ENCODE measurements at regions not wholly inside any gene's neighbourhood (a gene's known extent, or its start where the extent isn't known, plus 50 kb on each side); places are given as distances from the start of the nearest gene placed in this dataset.

DNA sequence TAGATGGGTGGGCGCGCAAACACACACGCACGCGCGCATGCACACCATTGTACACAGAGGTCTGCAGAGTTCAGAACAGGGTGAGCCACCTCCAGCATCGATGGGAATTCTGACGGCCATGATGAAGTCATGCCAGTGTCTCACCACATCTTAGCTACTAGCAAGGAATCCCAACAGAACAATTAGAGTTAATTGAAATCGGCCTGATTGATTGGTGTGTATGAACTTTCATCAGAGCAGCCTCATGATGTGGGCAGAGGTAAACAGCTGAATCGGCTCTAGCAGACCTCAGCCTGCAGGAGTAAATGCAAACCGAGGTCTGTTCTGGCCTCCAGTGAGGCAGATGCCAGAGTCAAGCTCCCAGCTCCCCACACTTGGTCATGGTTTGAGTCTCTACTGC lies 200.6 kb downstream of the CBLN1 start:
- no peak for DNase-seq (ENCODE audit: low read depth in 2 of 2)

DNA sequence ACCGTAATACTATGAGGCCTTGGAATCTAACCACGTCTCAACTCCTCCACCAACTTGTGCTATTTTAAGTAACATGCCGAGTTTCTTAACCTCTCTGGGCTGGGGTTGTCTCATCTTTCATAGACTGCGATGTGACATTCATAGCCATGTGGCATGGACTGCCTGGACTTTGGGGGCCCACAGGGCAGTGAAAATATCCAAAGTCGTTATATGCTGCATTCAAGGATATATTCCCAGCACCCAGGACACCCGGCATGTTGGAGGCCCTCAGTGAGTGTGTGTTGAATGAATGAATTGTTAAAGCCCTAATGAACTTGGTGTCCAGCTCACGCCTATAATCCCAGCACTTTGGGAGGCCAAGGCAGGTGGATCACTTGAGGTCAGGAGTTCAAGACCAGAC lies 203.1 kb downstream of the CBLN1 start:
- no peak for DNase-seq (ENCODE audit: low read depth in 2 of 2)

DNA sequence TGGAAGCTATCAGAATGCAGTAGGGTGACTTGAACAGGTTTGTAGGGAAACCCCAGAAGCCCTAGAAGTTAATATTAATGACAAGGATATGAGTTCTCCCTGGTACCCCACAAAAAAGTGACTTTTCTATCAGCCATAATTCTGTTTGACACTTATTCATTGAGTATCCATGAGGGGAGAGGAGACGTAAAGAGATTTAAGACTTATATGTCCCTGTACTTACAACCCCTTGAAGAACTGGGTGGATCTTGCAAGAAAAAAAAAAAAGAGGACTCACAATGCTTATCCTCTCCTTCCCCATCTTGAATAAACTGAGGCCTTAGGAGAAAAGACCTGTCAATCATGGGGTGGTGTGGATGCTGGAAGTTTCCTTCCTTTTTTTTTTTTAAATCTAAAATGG lies 203.5 kb downstream of the CBLN1 start:
- DNase-seq (ENCODE audit: low read depth in 2 of 2): no peak

DNA sequence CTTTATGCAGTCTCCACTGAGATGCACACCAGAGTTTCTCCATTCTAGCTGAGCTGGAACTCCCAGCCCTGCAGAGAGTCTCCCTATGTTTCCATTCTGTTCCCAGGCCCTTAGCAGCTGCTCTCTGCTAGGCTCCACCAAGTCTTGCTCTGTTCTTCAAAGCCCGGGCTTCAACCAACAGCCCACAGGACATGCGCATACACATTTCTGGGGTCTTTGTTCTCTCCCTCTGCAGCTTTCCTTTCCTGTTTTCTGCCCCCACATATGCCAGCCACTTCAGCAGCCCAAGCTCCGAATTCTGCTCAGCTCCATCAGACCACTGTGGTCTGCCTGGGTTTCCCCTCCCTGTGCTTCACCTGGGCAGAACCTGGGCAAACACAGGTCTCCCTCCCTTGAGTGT lies 205.9 kb downstream of the CBLN1 start:
- no peak for DNase-seq (ENCODE audit: low read depth in 2 of 2)

DNA sequence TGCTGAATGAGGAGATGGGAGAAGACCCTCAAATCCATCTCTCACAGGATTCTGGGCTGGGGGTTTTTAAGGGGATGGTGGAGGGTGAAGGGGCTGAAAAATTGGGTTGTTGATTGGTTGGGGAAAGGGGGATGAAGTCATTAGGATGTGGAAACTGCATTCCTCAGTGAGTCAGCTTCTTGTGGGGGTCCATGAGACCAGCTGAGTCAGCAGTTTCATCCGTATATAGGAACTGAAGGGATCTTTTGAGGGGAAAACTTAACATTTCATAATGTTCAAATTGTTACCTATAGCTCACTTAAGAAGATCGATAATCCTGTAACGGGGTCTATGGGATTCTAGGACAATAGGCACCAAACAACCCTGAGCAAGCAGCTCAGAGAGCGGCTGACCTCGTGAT lies 213.4 kb downstream of the CBLN1 start:
- no peak for DNase-seq (ENCODE audit: low read depth in 2 of 2)

DNA sequence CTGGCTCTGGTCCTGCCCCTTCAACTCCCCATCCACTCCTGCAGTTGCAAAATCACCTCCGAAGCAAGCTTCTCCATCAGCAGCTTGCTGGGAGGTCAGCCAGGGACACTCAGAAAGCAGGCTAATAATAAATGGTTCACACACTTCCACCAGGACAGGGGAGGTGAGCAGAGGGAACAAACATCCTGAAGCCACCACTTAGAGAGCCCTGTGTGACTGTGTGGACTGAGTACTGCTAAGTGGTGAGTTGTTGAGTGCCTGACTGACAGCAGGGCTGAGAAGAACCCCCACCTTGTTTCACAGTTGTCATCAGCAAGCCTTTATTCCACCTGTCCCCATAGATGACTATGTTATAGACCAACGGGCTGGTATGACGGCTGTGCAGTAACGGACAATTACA lies 213.9 kb downstream of the CBLN1 start:
- no peak for DNase-seq (ENCODE audit: low read depth in 2 of 2)

DNA sequence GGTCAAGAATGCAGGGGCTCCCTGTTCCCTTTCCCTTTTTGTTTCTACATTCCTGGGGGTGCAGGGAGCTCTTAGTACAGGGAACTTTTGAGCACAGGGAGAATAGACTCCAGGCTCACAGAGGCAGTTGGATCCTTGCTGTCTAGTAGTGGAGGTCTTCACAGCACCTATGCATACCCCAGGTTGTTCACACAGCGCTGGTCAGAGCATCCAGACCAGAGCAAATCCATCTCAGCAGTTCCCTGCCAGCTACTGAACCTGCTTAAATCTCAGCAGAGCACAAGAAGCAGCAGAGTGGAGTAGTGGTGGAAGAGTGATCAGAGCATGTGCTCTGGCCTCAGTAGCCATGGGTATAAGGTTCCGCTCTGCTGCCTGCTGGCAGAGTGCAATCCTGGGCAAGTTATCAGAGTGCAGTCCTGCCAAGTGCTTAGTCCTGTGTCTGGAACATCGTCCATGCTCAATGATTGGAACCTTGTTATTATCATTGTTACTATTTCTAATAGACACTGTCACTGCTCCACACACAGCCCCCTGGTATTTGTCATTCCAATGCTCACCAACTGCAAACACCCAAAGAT lies 220.4 kb downstream of the CBLN1 start:
- DNase-seq (ENCODE audit: low read depth in 2 of 2): no peak

DNA sequence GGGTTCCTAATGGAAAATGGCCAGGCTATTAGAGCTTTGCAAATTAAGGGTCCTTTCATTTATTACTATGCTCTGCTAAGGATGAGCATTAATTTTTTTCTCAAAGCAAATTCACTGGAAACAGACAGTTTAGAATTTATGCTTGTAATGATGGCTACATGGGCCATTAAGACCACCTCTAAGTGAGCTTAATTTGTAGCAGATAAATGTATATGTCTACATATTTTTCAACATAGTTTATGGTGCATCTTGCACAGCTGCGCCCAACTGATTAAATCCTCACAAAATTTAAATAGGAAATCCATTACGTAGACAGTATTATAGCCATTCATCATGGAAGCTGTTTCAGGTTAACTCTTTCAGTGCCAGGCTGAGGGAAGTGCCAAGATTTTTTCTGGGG lies 220.9 kb downstream of the CBLN1 start:
- DNase-seq (ENCODE audit: low read depth in 2 of 2): no peak

DNA sequence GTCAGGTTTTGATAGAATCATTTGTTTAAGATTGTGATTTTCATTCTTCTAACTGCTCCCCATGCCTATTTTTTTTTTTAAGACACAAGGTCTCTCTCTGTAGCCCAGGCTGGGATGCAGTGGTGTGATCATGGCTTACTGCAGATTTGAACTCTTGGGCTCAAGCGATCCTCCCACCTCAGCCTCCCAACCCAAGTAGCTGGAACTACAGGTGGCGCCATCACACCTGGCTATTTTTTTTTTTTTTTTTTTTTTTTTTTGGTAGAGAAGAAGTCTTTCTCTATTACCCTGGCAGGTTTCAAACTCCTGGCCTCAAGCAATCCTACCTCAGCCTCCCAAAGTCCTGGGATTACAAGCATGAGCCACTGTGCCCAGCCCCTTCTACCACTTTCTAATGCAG lies 223.3 kb downstream of the CBLN1 start:
- no peak for DNase-seq (ENCODE audit: low read depth in 2 of 2)

DNA sequence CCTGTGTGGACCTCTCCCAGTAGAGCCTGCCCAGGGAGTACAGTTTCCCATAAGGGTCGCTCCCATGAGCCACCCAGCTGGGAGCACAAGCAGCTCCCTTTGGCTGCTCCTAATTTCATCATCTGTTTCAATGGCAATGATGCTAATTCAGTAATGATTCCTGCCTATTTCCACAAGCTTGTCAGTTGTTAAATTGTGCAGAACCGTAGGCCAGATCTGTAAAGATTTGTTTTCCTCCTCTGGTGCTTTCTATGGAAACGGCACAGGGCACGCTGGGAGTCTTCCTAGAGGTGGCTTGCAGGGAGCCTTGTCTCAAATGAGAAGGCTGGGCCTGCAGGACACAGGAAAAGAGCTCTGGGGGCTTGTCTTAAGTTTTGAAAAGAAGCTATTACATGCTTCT lies 223.7 kb downstream of the CBLN1 start:
- DNase-seq (ENCODE audit: low read depth in 2 of 2): no peak

DNA sequence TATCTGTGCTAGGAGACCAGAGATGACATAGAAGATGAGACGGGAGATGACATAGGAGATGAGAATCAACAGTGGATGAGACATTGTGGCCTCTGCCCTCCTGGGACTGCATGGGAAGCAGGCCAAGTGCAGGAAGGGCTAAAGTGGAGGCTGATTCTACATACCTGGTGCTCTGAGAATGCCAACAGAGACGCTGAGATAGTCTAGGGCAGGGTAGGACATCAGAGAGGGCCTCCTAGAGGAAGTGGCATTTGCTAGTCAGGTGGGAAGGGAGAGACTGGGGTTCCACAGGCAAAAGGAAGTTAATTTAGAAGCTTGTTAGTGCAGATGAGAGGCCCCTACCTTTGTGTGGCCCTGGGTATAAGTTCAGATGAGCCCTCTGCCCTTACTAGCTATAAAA lies 224.2 kb downstream of the CBLN1 start:
- no peak for DNase-seq (ENCODE audit: low read depth in 2 of 2)

DNA sequence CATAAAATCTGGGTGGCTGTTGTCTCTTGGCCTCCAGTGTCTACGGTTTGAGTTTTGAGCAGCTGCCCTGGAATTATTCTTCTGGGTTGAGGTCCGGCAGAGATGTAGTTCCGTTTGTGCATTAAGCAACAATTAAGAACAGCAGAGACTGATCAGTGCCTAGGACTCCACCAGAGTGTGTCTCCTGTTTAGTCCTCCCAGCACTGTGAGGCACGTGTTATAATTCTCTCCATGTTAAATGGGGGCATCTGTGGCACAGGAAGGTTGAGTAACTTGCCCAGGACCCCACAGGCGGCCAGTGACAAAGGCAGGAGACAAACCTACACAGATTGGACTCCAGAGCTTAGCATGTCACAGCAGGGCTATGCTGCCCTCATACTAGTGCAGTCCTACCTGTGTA lies 225.1 kb downstream of the CBLN1 start:
- DNase-seq (ENCODE audit: low read depth in 2 of 2): no peak

DNA sequence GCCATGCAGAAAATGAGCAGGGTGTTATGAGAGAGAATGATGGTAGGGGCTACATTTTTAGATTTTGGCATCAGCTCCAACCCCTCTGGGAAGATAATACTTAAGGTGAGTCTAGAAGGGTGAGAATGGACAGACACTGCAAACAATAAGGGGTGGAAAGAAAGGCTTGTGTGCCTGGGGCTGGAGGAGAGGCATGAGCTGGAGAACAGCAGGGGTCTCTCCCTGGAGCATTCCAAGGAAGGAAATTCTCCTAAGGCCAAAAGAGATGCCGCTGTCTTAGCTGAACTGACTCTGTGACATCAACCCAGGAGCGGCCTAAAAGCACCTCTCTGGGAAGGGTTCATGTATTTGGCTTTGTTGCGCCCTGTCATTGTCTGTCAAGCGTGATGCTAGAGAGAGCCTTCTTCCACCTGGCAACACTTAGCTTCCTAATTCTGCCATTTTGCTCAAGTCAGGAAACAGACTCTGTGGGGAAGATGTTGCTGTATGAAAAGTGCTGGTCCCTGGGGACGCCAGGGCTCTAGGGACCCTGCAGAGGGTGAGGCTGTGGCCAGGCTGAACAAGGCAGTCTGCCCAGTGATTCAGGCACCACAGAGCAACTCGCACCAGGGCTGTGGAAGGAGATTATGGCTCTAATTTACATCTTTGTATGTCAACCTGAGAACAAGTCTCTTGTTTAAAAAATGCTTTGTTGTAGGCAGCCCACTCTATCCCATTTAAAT lies 225.7 kb downstream of the CBLN1 start:
- DNase-seq (ENCODE audit: low read depth in 2 of 2): no peak

DNA sequence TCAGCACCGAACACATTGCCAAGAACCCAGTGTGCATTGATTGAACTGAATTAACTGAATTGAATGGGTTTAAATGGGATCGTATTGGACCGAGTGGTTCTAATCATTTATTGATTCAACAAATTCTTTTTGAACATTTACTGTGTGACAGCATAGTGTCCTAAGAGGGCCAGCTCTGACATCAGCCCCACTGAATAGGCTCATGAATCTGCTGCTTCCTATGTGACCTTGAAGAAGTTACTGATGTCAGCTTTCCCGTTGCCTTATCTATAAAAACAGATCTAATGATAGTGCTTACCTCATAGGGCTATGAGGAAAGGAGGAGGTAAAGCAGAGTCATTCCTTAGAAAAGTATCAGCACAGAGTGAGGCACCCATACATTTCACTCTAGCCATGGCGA lies 226.3 kb downstream of the CBLN1 start:
- no peak for DNase-seq (ENCODE audit: low read depth in 2 of 2)

DNA sequence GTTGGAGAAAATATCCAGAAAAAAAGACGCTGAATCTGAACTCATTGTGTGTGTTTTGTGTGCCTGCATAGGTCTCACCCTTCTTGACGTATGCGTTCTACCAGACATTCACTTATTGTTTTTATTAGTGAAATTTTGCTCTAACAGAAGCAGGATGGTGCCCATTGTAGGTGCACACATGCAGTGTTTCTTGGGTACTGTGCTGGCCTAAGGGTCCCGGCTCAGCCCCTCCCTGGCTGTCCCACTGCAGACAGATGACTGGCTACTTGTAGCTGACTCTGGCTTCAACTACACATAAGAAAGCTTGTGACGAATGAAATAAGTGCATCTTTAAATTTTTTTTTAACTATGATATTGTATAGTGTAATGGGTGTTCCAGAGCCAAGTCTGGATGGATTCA lies 227.0 kb downstream of the CBLN1 start:
- DNase-seq (ENCODE audit: low read depth in 2 of 2): no peak

DNA sequence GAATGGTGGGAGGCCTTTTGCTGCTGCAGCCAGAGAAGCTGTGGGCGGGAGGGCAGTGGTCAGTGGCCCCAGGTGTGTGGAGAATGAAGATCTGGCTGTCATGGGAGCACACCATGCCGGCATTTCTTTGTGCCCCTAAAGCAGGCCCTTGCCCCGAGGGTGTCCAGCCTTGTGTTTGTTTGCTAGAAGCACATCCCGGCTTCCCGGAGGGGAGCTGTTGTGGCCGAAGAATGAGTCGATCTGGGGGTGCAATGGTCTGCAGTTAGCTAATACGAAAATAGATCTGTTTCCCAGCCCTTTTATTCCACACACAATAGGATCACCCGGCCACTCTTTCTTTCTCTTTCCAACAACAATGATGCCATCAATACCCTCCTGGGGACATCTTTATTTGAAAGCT lies 228.8 kb downstream of the CBLN1 start:
- no peak for DNase-seq (ENCODE audit: low read depth in 2 of 2)

DNA sequence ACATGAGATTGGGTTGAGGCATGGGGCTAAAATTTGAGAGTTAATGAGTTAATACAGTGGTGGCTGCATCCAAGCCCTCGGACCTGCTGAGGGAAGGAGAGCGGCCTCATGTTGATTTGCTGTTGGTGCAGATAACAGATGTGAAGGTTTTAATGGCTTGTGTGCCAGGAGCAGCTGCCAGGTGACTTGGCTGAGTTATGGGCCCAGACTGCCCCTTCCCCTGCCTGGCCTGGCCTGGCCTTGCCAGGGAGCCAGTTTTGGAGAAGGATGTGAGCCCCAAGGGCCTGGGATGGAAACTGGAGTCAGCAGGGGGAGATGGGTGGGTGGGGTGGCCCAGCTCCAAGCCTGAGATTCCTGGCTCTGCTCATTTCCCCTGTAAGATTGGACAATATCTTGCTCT lies 230.1 kb downstream of the CBLN1 start:
- no peak for DNase-seq (ENCODE audit: low read depth in 2 of 2)

DNA sequence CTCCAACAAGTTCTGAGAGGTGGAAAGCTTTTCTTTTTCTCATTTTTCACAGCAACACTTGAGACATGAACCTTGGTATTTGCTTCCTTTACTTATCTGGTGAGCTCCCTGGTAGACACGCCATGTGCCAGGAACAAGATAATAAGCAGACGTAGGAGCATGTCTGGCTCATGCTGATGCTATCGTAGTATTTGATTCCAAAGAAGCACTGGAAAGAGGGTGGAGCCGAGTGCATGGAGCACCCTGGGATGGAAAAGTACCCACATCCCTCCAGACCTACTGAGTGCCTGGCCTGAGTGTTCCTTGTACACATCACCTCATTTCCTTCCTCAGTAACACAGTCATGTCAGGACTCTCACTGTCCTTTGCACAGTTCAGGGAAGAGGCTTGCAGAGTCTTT lies 231.0 kb downstream of the CBLN1 start:
- no peak for DNase-seq (ENCODE audit: low read depth in 2 of 2)

DNA sequence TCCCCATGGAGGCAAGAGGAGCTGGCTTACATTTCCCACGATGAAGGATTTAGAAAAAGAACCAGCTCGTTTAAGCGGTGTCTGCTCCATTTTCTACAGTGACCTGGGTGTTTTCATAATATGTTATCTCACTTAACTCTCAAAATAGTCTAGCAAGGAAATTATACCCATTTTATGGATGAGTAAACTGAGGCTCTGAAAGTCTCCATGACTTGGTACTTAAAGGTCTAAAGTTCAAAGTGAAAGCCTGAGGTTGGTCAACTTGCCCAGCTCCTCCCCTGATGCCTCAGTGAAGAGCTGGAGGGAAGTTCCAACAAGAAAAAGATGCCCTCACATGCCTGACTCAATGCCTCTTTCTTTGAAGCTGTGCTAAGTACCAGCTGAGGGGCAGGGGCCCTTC lies 232.0 kb downstream of the CBLN1 start:
- no peak for DNase-seq (ENCODE audit: low read depth in 2 of 2)

DNA sequence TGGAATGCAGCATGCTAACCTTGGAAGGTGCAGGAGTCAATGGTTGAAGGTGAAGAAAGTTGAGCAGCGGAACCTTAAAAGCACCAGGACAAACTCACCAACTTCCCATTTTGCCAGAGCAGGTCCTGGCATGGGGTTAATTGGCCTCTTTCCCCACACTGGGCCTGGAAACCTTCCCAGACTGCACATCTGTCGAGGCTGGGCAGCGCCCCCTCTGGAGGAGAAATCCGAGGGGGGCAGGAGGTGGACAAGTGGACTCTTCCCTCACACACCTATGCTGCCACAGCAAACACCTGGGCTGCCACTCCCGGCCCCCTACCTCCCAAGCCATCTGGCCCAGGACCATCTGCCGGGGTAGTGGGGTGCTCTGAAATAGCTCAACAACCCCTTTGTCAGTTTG lies 232.4 kb downstream of the CBLN1 start:
- DNase-seq (ENCODE audit: low read depth in 2 of 2): no peak

DNA sequence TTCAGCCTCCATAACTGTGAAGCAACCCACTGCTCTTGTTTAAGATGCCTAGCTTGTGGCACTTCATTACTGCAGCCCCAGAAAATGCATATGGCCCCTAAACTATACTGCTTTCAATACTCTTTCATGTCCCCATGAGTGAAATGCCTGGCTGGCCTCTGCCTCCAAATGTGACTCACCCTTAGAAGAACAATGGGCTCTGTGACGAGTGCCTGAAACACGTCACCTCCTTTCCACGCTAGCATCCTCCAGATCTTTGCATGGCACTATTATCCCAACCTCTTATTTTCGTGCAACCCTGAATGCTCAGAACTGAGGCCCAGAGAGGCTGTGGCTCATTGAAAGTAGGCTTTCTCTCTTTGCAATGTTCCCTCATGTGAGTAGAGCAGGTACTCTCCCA lies 233.1 kb downstream of the CBLN1 start:
- no peak for DNase-seq (ENCODE audit: low read depth in 2 of 2)

DNA sequence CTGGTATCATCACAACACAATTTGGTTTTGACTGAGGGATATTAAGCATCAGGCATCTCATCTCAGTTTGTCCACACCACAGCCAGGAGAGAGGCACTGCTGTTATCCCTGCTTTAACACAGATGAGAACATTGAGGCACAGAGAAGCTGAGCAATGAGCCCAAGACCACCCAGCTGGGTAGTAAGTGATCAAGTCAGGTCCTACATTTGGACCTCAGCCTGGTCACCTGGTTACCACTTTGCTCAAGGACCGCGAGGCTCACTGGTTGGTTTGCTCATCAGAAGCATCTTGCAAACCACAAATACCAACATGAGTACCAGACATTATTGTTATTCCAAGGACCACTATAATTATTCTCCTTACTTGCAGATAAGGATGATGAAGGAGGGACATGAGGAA lies 245.5 kb downstream of the CBLN1 start:
- no peak for DNase-seq (ENCODE audit: low read depth in 2 of 2)

DNA sequence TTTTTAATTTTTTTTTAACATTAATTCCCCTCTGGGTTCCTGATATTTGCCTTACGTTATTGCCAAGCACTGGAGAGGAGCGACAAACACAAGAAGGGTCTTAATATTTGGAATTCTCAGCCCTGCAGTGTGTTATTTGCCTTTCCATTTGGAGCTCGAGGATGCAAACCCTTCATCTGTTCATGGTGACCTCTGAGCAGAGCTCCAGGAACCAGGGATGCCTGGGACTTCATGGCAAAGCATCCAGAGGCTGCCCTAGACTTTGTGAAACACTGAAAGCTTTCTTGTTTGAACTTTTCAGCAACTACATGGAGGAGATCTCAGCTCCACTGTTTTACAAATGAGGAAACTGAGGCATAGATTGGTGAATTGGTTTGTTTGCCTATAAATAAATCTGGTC lies 254.2 kb downstream of the CBLN1 start:
- DNase-seq (ENCODE audit: low read depth in 2 of 2): no peak

DNA sequence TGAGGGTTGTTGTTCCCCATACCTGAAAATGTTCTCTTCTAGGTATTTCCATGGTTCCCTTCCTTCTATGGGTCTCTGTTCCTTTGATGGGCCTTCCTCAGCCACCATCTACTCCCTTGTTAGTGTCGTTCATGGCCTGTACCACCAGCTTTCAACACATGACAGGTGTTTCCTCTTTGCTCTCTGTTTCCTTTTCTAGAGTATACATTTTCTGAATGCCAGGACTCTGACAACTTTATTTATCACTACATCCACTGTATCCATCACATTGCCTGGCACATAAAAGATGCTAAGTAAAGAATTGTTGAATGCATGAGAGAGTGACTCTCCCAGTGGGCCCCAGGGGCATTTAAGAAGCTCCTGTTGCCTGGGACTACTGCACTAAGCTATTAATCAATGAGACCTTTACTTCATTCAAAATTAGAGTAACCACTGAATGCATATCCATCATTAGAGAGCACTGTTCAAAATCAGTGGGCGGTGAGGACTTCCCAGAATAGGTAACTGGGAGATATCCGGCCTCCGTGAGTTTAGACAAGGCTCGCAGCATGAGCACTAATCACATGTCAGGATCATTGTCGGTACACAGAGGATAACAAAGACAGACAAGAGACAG lies 255.0 kb downstream of the CBLN1 start:
- DNase-seq (ENCODE audit: low read depth in 2 of 2): no peak

Data from stimulated activated CD4-positive, alpha-beta T cell treated with anti-CD3 and anti-CD28 coated beads, Interleukin-15, amount 100 ng/mL, for 48 hours (primary cell).